SK-MEL-5 (cell line): ENCODE measurements at regions not wholly inside any gene's neighbourhood (a gene's known extent, or its start where the extent isn't known, plus 50 kb on each side); places are given as distances from the start of the nearest gene placed in this dataset.
"Not testable (repeated sequence)": the region's sequence is repeated elsewhere in the genome, so short reads cannot be mapped to it uniquely, and the experiment has no call there.

ENCODE experiments used
- DNase-seq: peaks from one replicate; pipeline ENCODE4 v3.0.0-alpha.2; 2016; ENCODE audit warnings: low read depth, low spot score
- in situ Hi-C: cut with HindIII; loops from 2 replicates; pipeline ENCODE4 v1.10.0; 2016; ENCODE audit warnings: low sequenced_read_pairs, high pct_unique_total_duplicates, low pct_unique_long_range_greater_than_20kb

DNA sequence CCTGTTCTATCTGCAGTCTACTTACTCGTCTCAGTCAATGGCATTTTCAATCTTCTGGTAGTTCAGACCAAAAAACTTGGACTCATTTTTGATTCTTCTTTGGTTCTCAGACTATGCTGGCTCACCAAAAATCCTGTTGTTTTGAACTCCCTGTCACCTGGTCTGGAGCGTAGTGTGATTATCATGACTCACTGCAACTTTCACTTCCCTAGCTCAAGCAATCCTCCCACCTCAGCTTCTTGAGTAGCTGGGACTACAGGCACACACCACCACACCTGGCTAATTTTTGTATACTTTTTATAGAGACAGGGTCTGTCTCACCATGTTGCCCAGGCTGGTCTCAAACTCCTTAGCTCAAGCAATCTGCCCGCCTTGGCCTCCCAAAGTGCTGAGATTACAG, 163.3 kb upstream of the CDH7 start:
- DNase-seq: no peak
- in situ Hi-C loops: no loop called here

- DNase-seq, in situ Hi-C loops: not testable (repeated sequence)
Measured at GRCh38 chr18:65582094-65582493, 168.7 kb upstream of the CDH7 start.

DNA sequence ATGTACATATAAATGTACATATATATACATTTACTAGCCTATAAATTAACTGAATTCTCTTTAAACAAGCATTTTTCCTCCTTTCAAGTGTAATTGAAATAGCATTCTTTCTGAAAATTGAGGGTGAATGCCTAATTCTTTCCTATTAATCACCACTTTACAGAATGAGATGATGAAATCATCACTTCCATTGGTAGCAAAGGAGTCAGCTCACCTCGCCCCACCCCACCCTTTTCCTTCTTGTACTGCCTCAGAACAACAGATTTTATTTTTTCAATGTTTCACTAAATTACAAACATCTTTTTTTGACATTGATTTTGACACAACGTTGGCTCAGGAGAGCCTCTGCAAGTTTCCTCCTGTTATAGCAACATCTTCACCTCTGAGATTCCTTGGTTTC, 181.9 kb upstream of the CDH7 start:
- DNase-seq: no peak
- in situ Hi-C loops: no loop called here

DNA sequence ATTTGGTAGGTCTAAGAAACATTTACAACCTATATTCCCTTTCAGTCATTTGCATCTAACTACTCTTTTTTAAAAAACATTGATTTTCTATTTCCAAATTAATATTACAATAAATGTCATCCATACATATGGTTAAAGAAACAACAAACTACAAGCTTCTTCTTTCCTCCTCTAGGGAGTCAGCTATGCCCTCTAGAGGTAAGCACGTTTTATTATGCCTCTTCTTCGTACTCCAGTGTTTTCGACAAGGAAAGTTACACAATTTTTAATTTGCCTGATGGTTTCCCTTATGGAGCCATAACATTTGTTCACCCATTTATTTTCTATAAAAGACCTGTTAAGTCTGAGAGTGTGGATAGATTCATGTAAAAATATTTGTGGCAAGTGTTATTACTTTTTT, 183.4 kb upstream of the CDH7 start:
- DNase-seq: peak; percentile 51
- in situ Hi-C loops: no loop called here

DNA sequence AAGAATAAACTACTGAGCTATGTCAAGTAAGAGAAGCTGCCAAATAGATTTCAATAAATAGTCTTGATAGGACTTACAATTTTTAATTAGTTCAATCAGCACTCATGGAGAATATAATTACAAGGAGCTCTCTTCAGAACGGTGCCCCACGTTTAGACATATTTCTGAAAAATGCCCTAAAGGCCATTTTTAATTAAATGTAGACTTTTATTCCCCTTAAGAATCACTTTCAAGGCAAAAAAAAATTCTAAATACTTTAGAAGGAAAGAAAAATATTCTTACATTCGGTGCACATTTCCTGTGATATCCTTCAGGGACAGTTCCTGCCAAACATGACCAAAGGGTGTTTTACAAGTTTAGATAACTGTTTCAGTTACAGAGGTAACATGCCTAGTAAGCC, 202.5 kb upstream of the CDH7 start:
- in situ Hi-C loops: no loop called here

GRCh38 chr18:65547046-65547445, 203.8 kb upstream of the CDH7 start:
- in situ Hi-C loops: no loop called here
- no peak for DNase-seq

More for the DNA sequence above, 202.5 kb upstream of the CDH7 start:
- DNase-seq: no peak

- in situ Hi-C loops: no loop called here
- no peak for DNase-seq
Measured at GRCh38 chr18:65544701-65545100, 206.1 kb upstream of the CDH7 start.

DNA sequence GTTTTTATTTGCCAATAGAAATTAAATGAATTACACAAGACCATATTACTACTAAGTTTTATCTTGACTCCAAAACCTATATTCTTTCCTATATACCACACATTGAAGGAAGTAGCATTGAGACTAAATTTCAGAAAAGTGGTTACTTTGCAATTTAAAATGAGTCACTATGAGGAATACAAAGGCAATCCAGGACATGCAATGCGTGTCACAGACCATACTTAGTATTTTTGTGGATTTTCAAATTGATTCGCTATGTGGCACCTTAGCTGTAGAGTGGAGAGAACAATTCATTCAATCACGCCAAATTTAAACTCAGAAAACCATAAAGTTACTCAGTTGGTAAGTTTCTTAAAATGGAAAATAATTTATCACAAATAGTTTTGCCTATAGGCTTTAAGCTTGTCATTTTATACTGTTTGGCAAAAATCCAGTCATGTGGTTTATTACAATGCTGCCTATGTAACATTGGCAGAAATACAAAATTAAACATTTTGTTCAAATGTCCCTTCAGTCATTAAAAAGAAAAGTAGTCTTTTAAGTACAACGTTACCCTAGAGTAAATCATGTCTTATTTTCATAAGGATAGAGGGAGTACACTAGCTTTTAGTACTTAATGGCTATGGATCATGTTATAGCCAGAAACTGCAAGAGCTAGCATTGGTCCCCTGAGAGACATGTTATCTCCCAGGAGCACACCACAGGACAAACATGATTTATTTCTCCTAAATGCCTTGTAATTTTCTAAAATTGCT, 222.8 kb upstream of the CDH7 start:
- in situ Hi-C loops: no loop called here
- no peak for DNase-seq

GRCh38 chr18:65526099-65526498, 224.7 kb upstream of the CDH7 start:
- in situ Hi-C loops: no loop called here

DNA sequence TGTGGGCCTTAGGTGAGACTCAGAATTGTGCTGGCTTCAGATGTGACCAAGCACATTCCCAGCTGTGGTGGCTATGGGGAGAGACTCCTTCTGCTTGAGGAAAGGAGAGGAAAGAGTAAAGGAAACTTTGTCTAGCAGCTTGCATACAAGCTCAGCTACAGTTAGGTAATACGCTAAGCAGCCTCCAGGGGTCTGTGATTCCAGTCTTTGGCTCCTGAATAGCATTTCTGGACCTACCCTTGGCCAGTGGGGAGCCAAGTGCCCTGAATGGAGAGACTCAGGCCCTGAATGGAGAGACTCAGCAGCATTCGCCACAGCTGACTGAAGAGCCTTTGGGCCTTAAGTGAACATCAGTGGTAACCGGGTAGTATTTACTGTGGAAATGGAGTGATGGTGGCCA, 227.4 kb upstream of the CDH7 start:
- in situ Hi-C loops: no loop called here
- DNase-seq: peak; percentile 29

More at GRCh38 chr18:65526099-65526498, 224.7 kb upstream of the CDH7 start:
- no peak for DNase-seq

DNA sequence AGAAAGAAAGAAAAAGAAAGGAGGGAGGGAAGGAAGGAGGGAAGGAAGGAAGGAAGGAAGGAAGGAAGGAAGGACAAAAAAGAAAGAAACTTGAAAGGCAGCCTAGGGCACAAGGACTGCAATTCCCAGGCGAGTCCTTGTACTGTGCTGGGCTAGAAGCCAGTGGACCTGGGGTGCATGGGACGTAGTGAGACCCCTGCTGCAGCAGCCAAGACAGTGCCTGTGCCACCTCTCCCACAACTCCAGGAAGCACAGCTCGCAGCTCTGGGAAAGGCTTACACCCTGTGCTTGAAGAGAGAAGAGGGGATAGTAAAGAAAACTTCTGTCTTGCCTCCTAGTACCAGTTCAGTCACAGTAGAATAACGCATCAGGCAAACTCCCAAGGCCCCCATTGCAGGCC, 227.9 kb upstream of the CDH7 start:
- in situ Hi-C loops: no loop called here
- DNase-seq: no peak

DNA sequence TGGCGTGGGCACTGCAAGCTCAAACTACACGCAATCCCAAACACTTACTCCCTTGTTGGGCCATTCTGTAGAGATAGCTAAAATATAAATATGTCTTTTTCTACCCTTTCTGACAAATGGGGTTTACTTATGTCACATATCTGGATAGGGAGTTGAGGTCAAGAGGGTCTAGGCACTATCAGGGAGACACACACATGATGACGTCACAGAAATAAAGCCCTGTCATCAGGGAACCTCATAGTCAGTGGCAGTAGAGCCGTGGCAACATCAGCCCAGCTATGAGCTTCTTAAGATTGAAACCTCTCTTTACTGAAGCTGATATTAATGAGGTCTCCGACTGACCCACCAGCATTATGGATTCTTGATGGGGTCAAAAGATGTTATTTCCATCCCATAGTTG, 234.6 kb upstream of the CDH7 start:
- in situ Hi-C loops: no loop called here
- DNase-seq: no peak

- in situ Hi-C loops: no loop called here
- no peak for DNase-seq
Measured at GRCh38 chr18:65498605-65499004, 252.2 kb upstream of the CDH7 start.

DNA sequence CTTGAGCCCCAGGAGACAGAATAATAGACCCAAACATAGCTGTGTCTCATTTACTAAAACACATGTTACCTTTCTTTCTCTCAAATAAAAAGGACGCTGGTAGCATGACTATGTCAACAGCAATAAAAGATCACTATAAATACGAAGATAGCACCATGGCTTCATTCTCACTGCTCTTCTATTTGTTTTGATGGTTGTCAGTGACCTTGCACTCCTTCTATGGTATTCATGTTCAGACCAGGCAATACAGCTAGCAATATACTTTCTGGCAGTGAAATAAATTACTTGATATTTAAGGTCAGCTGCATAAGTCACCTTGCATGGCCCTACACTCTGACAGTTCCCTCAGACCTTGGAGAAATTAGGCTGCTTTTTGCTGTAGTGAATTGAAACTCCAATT, 263.2 kb upstream of the CDH7 start:
- no peak for DNase-seq
- in situ Hi-C loops: no loop called here

DNA sequence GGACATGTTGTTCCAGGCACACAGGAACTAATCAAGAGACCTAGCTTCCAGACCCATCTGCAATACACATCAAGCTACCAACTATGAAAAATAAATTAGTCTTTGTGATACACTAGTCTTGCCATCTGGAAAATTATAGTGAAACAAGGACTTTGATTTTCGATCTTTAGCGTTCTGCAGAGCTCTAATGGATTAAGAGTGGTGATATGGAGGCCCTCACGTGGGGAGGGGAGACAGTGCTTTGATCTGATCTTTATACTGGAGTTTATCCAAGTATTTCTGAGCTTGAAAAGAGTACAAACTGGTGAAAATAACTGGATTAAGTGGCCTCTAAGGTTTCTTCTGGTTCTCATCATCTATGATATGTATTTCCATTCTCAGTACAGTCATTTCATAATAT, 273.4 kb upstream of the CDH7 start:
- in situ Hi-C loops: no loop called here
- DNase-seq: no peak

DNA sequence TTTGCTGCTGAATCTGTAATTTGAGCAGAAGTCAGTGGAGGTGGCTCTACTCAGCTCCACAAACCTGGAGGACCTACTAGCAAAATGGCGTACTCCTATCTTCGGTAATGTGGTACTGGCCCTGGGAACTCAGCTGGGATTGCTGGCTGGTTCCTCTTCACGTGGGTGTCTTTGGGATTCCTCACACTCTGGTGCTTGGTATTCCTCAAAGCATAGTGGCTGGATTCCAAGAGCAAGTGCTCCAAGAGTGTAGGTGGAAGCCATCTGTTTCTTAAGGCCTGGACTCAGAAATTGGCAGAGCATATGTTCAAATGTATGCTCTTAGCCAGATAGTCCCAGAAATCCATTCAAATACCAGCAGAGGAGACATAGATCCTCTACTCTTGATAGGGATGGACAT, 281.9 kb upstream of the CDH7 start:
- in situ Hi-C loops: no loop called here
- DNase-seq: no peak

DNA sequence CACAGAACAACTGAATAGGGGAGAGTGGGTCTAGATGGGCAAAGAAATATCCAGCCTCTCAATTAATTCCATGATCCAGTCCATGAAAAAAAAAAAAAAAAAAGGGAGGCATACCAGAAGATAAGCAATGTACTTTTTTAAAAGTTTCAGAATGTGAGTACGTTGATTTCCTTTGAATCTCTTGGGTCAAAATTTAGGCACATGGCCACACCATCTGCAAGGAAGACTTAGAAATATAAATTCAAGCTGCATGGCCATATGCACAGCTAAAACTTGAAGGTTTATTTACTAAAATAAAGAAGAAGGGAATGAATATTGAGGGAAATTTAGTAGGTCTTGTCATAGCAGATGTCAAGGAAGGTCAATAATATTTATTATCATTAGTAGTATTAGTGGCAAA, 286.5 kb upstream of the CDH7 start:
- in situ Hi-C loops: no loop called here

DNA sequence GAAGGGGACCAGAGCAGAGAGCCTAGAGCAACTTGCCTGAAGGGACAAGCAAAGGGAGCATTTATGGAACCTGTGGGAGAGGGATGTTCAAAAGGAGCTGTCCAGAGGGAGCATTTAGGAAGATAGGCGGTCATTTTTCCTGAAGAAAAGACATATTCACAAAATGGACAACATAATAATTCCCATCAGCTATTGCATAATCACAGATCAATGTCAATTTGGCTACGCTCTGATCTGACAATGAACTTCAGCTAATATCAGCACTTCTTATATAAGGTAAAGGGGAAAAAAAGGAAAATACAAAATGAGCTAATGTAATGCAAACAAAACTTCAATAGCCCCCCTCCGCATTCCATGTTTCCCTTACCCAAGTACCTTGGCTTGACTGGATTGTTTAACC, 291.1 kb upstream of the CDH7 start:
- in situ Hi-C loops: no loop called here
- no peak for DNase-seq

More for the DNA sequence above, 286.5 kb upstream of the CDH7 start:
- no peak for DNase-seq

DNA sequence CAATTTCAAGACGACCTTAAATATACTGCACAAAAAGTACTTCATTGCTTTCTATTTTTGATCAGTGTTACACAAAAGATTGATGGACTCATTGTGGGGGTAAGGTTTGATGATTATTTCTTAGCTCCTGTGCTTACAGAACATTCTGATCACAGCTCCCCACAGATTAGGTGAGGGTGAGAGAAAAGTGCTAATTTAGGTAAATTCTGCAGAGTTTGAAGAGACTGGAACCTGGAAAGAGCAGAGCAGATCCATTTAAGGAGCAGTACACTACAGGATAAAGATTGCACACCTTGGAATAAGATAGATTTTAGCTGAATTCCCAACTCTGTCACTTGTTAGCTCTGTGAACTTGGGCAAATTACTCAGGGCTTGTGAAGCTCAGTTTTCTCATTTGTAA, 291.9 kb upstream of the CDH7 start:
- in situ Hi-C loops: no loop called here
- no peak for DNase-seq

DNA sequence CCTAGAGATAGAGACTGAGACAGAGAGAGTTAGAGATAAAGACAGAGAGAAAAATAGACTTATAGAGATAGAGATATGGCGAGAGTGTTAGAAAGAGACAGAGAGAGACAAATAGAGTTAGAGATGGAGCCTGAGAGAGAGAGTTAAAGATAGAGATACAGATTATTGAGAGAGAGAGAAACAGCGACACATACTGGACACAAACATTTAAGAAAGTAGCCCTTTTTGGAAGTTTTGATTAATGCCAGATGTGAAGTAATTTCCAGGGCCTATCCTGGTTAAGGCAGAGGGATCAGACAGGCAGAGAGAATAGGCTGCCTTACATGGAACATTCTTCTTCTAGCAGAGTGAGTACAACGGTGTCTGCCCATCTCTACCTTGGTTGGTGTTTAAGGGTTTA, 311.6 kb upstream of the CDH7 start:
- peak; percentile 65 for DNase-seq
- in situ Hi-C loops: no loop called here
